NCI-H187 treated with DMSO at 0.1 percent for 48 hours (cell line): ENCODE measurements at regions not wholly inside any gene's neighbourhood (a gene's known extent, or its start where the extent isn't known, plus 50 kb on each side); places are given as distances from the start of the nearest gene placed in this dataset.

ENCODE experiments used
- DNase-seq: peaks from one replicate; lab custom pipeline; 2025; lab: John Stamatoyannopoulos, UW

DNA sequence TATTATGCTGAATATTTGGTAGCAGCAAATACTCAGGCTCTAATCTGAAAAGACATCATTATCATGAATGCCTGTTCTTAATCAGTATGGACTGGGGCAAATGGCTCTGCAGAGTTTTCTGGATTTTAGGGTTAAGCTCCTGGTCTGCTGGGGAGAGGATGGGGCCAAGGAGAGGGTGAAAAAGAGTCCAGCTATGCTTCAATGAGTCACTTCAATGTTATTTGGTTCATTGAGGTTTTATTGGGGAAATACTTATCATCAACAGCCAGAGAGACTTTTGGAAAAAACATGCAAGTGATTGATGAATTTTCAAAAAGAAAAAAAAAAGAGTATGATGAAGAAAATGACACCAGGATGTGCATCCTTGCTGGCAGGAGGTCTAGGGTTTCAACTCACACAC is 278.3 kb downstream of the UQCRFS1 start:
- no peak for DNase-seq

GRCh38 chr19:28933039-28933438 is 279.9 kb downstream of the UQCRFS1 start:
- DNase-seq = no peak

DNA sequence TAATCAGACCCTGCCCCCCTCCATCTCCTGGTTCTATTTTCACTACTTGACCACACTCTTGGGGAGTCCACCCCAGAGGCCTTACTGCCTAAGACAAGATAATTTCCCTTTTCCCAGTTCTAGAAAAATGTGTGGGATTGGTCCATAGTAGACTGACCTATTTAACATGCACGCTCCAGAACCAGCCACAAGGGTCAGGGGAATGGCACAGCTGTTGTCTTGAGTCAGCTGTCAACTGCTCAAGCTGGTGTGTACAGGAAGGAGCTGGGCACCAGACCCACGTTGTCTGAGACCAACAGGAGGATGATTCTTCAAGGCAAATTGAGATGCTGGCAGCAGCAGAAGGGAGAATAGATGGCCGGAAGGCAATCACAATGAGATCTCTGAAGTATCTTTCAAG is 280.5 kb downstream of the UQCRFS1 start:
- no peak for DNase-seq

DNA sequence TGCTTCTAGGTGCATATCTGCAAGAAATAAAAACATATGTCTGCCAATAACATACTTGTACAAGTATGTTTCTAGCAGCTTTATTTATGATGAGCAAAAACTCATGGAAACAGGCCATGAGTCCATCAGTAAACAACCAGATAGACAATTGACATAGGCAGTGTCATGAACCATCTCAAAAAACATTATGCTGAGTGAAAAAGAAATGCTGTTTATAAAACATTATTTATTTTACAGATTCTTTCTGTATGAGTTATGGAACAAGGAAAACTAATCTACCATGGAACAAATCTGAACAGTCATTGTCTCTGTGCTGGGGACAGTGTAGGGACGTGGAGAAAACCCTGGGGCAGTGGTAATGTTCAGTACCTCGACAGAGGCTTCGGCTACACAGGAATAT is 283.9 kb downstream of the UQCRFS1 start:
- DNase-seq = no peak

- no peak for DNase-seq
Observed at GRCh38 chr19:28927456-28927855, 285.5 kb downstream of the UQCRFS1 start.

DNA sequence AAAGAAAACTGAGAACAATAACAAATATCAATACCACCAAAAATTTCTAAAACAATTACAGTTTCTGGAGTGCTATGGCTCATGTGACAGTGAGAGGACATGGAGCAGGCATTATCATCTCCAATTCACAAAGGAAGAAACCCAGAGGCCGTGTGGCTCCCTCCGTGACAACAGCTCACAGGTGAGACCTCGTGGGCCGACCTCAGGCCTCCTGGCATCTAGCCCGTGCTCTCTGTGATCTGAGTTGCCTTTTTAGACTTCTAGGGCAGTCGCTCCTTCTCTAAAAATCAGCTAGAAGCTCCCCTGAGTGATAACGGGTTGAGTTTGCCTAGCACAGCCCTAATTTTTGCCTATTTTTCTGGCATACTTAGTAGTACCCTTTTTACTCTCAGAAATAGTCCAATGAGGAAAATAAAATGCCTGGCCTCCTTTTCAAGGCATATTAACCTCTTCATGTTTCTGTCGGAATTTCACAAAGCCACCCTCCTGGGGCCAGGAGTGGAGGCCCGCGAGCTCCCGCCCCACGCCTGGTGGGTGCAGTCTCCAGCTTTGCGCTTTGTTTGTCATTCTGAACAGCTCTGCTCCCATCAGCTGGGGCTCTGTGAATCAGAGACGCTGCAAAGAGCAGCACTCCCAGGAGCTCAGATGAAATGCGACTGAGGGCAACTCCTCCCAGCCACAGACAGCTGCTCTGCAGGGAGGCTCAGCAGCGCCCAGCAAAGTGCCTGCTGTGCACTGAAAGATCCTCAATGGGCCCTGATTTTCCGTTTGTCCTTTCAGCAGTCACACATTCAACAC is 292.5 kb downstream of the UQCRFS1 start:
- no peak for DNase-seq

- no peak for DNase-seq
Observed at GRCh38 chr19:28917621-28918020, 295.3 kb downstream of the UQCRFS1 start.

- DNase-seq = no peak
Observed at GRCh38 chr19:28915737-28916460, 297.1 kb downstream of the UQCRFS1 start.

DNA sequence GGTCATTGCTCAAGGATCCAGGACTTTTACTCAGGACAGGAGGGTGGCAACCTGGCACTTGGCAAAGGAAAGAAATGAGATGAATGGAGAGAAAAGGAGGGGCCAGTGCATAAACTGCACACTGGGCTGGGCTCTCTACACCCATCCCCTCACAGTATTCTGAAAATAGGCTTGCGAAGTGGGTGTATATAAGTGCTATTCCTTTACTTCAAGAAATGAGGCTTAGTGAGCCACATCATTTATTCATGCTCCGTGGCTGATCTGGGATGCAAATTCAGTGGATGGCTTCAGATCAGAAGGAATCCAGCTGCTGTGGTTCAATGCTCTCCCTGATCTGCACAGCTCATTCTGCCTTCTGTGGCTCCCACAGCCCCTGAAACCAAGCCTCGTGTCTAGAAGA is 297.7 kb downstream of the UQCRFS1 start:
- no peak for DNase-seq

DNA sequence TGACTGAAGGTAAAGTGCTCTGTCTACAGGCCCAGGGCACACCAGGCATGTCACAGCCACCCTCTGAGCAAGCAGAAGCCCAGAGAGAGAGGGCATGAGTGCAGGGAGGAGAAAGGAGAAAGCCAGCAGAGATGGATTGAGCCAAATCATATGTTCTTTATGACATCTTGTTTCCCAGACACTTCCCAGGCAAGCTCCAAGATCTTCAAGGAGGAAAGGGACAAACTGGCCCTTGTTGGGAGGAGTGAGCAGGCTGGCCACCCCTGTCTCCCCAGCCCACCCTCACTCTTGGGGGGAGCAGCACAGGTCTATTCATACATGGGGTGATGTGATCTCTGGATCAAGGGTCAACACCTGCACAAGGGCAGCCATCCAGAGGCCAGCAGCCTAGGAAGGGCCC is 298.8 kb downstream of the UQCRFS1 start:
- DNase-seq = no peak

- DNase-seq = no peak
Observed at GRCh38 chr19:28913626-28914025, 299.3 kb downstream of the UQCRFS1 start.

GRCh38 chr19:28908941-28909340 is 304.0 kb downstream of the UQCRFS1 start:
- no peak for DNase-seq

DNA sequence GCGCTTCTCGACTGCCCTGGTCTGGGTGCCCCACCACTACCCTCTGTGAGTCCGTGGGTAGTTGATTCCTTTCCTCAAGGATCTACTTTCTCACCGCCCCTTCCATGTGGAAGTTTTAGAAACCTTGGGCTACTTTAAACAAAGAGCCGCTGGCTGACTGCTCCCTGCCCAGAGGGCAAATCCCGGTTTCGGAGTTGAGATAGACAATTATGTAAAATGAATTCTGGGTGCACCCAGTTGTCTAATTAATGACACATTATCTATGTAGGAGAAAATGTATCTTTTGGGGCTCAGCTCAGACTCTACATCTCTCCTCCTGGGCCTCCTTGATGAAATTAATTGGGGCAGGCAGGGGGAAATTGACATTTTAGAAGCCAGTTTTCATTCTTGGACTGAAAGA is 305.4 kb downstream of the UQCRFS1 start:
- DNase-seq = no peak

- no peak for DNase-seq
Observed at GRCh38 chr19:28905996-28906395, 307.0 kb downstream of the UQCRFS1 start.

- DNase-seq = no peak
Observed at GRCh38 chr19:28899703-28900102, 313.2 kb downstream of the UQCRFS1 start.

GRCh38 chr19:28898249-28898648 is 314.7 kb downstream of the UQCRFS1 start:
- no peak for DNase-seq

GRCh38 chr19:28889941-28890670 is 322.8 kb downstream of the UQCRFS1 start:
- DNase-seq = no peak

DNA sequence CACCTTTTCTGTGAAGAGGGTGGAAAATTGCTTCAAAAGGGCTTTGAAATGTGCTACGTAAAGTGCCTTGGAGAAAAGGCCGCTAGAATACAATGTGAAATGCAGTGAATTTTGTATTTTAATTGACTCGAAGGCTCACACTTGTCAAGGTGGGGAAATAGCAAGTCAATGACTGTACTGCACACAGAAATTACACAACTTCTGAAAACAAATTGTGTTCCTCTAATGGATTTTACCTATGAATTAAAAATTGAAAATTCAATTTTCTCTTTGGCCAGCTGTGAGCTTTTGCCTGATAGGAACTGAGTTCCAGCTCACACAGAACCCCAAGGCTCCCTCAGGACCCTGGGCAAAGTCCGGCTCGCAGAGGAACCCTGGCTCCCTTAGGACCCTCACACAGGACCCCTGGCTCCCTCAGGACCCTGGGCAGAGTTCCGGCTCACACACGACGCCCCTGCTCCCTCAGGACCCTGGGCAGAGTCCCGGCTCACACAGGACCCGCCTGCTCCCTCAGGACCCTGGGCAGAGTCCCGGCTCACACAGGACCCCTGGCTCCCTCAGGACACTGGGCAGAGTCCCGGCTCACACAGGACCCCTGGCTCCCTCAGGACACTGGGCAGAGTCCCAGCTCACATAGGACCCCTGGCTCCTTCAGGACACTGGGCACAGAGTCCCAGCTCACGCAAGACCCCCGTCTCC is 324.9 kb downstream of the UQCRFS1 start:
- no peak for DNase-seq

GRCh38 chr19:28886708-28887107 is 326.2 kb downstream of the UQCRFS1 start:
- no peak for DNase-seq

- no peak for DNase-seq
Observed at GRCh38 chr19:28885965-28886364, 327.0 kb downstream of the UQCRFS1 start.

DNA sequence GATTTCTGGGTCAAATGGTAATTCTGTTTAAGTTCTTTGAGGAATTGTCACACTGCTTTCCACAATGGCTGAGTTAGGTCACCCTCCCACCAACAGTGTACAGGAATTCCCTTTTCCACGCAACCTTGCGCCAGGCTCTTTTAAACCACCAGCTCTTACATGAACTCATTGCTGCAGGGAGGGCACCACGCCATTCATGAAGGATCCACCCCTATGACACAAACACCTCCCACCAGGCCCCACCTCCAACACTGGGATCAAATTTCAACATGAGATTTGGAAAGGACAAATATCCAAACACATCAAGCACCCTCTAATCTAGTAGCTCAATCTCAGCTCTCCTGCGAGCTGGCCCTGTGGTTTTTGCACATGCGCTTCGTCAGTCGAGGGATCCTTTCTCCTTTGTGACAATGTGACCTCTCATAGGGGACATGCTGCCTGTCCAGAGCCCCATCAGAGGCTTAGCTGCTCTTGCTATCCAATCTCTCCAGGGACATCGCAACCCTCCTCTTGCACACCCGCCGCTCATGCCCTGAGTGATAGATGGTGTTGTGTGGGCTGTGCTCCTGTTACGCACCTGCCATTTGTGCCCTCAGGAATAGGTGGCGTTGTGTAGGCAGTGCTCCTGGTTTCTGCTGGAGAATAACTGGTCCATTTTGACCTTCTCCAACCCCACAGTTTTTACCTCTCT is 328.0 kb downstream of the UQCRFS1 start:
- DNase-seq = no peak

GRCh38 chr19:28883241-28883693 is 329.7 kb downstream of the UQCRFS1 start:
- no peak for DNase-seq
